ENCODE measurements at regions not wholly inside any gene's neighbourhood (a gene's known extent, or its start where the extent isn't known, plus 50 kb on each side); places are given as distances from the start of the nearest gene placed in this dataset.

- Histone ChIP-seq H4K20me1 (ENCODE audit: insufficient read depth, low read length) (no peaks in the 10 kb centered on the region), H3K79me2 (ENCODE audit: low read length) (no peaks in the 10 kb centered on the region), H3F3A (ENCODE audit: insufficient read depth, low read length) (peaks cover 33% of the 10 kb centered on the region), H3K36me3 (replicated peaks; ENCODE audit: insufficient read depth, low read length) (no peaks in the 10 kb centered on the region), H3K4me1 (ENCODE audit: low read length) (peaks cover 50% of the 10 kb centered on the region), H3K4me3 (ENCODE audit: low read length) (peak overlapping the region; percentile 23; the same call in 1 of the 2 replicates), H3K27ac (ENCODE audit: low read length) (peak overlapping the region; percentile 94), H3K9me3 (replicated peaks; ENCODE audit: insufficient read depth, low read length) (no peaks in the 10 kb centered on the region), H2AFZ (ENCODE audit: low read length) (peak overlapping the region; percentile 81), H3K9me2 (replicated peaks; ENCODE audit: insufficient read depth, low read length) (no peaks in the 10 kb centered on the region), H3K27me3 (replicated peaks; ENCODE audit: insufficient read depth, low read length) (no peaks in the 10 kb centered on the region), H3K9ac (ENCODE audit: low read length) (peak overlapping the region; percentile 61), H3K4me2 (ENCODE audit: low read depth, low read length) (peak overlapping the region; percentile 92)
- peak; percentile 97 for DNase-seq
- no peak for TF ChIP-seq EZH2 (optimal IDR thresholded peaks at IDR 0.05; ENCODE audit: low read depth, low read length)
- no peak for TF ChIP-seq EZH2phosphoT487 (IDR thresholded peaks at IDR 0.05; ENCODE audit: low read length)
- TF ChIP-seq, protein P1, sequence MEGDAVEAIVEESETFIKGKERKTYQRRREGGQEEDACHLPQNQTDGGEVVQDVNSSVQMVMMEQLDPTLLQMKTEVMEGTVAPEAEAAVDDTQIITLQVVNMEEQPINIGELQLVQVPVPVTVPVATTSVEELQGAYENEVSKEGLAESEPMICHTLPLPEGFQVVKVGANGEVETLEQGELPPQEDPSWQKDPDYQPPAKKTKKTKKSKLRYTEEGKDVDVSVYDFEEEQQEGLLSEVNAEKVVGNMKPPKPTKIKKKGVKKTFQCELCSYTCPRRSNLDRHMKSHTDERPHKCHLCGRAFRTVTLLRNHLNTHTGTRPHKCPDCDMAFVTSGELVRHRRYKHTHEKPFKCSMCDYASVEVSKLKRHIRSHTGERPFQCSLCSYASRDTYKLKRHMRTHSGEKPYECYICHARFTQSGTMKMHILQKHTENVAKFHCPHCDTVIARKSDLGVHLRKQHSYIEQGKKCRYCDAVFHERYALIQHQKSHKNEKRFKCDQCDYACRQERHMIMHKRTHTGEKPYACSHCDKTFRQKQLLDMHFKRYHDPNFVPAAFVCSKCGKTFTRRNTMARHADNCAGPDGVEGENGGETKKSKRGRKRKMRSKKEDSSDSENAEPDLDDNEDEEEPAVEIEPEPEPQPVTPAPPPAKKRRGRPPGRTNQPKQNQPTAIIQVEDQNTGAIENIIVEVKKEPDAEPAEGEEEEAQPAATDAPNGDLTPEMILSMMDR (IDR thresholded peaks at IDR 0.05; ENCODE audit: low read length): no peak
These were observed 250.2 kb upstream of the MEX3C start for GRCh38 chr18:51447351-51448342.

DNA sequence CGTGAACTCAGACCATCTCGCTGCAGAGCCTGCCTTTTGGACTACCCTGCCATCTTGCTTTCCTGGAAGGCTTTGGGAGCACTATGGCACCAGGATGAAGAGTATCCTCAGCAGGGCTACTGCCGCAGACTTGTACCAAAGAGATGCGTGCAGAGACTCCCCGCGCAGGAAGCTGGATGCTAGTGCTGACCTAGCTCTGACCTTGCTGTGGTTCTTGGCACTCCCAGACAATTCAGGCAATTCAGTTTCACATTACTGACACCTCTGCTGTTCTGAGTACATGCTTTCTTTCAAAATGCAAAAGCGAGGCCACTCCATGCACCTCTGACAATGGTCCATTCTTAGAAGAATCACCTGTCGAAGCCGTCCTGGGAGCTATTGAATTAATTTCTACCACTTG is 251.5 kb upstream of the MEX3C start:
- H3K9ac ChIP-seq (ENCODE audit: low read length): no peak overlapping the region
- H3K27ac ChIP-seq (ENCODE audit: low read length): no peak overlapping the region
- no peaks in the 10 kb centered on the region for H3K27me3 ChIP-seq (replicated peaks; ENCODE audit: insufficient read depth, low read length)
- H3K36me3 ChIP-seq (replicated peaks; ENCODE audit: insufficient read depth, low read length): no peaks in the 10 kb centered on the region
- H3F3A ChIP-seq (ENCODE audit: insufficient read depth, low read length): peaks cover 33% of the 10 kb centered on the region
- H3K4me2 ChIP-seq (ENCODE audit: low read depth, low read length): no peak overlapping the region
- H4K20me1 ChIP-seq (ENCODE audit: insufficient read depth, low read length): no peaks in the 10 kb centered on the region
- no peaks in the 10 kb centered on the region for H3K79me2 ChIP-seq (ENCODE audit: low read length)
- H3K4me3 ChIP-seq (ENCODE audit: low read length): no peak overlapping the region
- H3K9me3 ChIP-seq (replicated peaks; ENCODE audit: insufficient read depth, low read length): no peaks in the 10 kb centered on the region
- peak; percentile 37 for DNase-seq
- H3K9me2 ChIP-seq (replicated peaks; ENCODE audit: insufficient read depth, low read length): no peaks in the 10 kb centered on the region
- peaks cover 47% of the 10 kb centered on the region for H3K4me1 ChIP-seq (ENCODE audit: low read length)
- no peak overlapping the region for H2AFZ ChIP-seq (ENCODE audit: low read length)
- TF ChIP-seq EZH2 (optimal IDR thresholded peaks at IDR 0.05; ENCODE audit: low read depth, low read length) (no peak), EZH2phosphoT487 (IDR thresholded peaks at IDR 0.05; ENCODE audit: low read length) (no peak)
- TF ChIP-seq, protein P1 (IDR thresholded peaks at IDR 0.05; ENCODE audit: low read length): no peak

DNA sequence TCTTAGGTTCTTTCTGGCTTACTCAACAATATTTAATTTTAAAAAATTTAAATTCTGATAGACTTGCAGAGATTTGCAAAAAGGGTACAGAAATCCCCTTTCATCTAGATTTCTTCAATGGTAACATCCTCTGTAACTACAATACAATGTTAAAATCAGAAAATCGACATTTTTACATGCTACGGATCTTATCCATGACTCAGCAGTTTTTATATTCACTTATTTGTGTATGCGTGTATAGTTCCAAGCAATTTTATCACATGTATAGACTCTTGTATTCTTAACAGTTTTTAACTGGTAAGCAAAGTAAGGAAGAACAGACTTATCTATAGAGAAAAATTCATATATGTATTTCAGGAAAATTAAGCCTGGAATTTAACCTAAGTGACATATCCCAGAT is 256.1 kb upstream of the MEX3C start:
- TF ChIP-seq EZH2 (optimal IDR thresholded peaks at IDR 0.05; ENCODE audit: low read depth, low read length): no peak
- TF ChIP-seq, protein P1 (IDR thresholded peaks at IDR 0.05; ENCODE audit: low read length): no peak
- no peak for TF ChIP-seq EZH2phosphoT487 (IDR thresholded peaks at IDR 0.05; ENCODE audit: low read length)

More for the DNA sequence above, 256.1 kb upstream of the MEX3C start:
- DNase-seq: no peak
- no peaks in the 10 kb centered on the region for H4K20me1 ChIP-seq (ENCODE audit: insufficient read depth, low read length)
- no peak overlapping the region for H3K27ac ChIP-seq (ENCODE audit: low read length)
- H3K79me2 ChIP-seq (ENCODE audit: low read length): no peaks in the 10 kb centered on the region
- no peak overlapping the region for H3K9ac ChIP-seq (ENCODE audit: low read length)
- no peaks in the 10 kb centered on the region for H3K36me3 ChIP-seq (replicated peaks; ENCODE audit: insufficient read depth, low read length)
- H3K4me1 ChIP-seq (ENCODE audit: low read length): peaks cover 10% of the 10 kb centered on the region
- H3K4me3 ChIP-seq (ENCODE audit: low read length): no peak overlapping the region
- no peak overlapping the region for H2AFZ ChIP-seq (ENCODE audit: low read length)
- H3F3A ChIP-seq (ENCODE audit: insufficient read depth, low read length): 0 out of 2 replicates have a peak, but pooled peaks cover 3% of the 10 kb centered on the region
- no peak overlapping the region for H3K4me2 ChIP-seq (ENCODE audit: low read depth, low read length)
- no peaks in the 10 kb centered on the region for H3K9me3 ChIP-seq (replicated peaks; ENCODE audit: insufficient read depth, low read length)
- H3K27me3 ChIP-seq (replicated peaks; ENCODE audit: insufficient read depth, low read length): no peaks in the 10 kb centered on the region
- no peaks in the 10 kb centered on the region for H3K9me2 ChIP-seq (replicated peaks; ENCODE audit: insufficient read depth, low read length)
